ENCODE measurements at regions not wholly inside any gene's neighbourhood (a gene's known extent, or its start where the extent isn't known, plus 50 kb on each side); places are given as distances from the start of the nearest gene placed in this dataset.
A peak's percentile ranks its signal among the peaks of the same experiment; 100 is the strongest.

GRCh38 chr5:68720884-68721610 is 372.8 kb upstream of the SLC30A5 start:
- Mint-ChIP-seq H3K27ac (no peak overlapping the region), H3K27me3 (no peaks in the 10 kb centered on the region), H3K4me1 (peaks cover 0 to 4% of the 10 kb centered on the region in 2 donors), H3K4me3 (no peak overlapping the region), H3K9me3 (peaks cover 17 to 19% of the 10 kb centered on the region in 2 donors), H3K36me3 (peaks cover 3 to 13% of the 10 kb centered on the region in 2 donors)
- DNase-seq (no peak), ATAC-seq (replicated peaks) (no peak)

GRCh38 chr5:68722357-68722756 is 371.5 kb upstream of the SLC30A5 start:
- Mint-ChIP-seq H3K4me3 (no peak overlapping the region), H3K27ac (no peak overlapping the region), H3K27me3 (no peaks in the 10 kb centered on the region), H3K36me3 (peaks cover 3 to 13% of the 10 kb centered on the region in 2 donors), H3K9me3 (peaks cover 13 to 19% of the 10 kb centered on the region in 2 donors), H3K4me1 (peaks cover 0 to 4% of the 10 kb centered on the region in 2 donors)
- ATAC-seq (replicated peaks) (no peak), DNase-seq (no peak)

GRCh38 chr5:68725905-68726683 is 367.7 kb upstream of the SLC30A5 start:
- no peak for ATAC-seq (replicated peaks)
- no peak overlapping the region for H3K27ac Mint-ChIP-seq
- peaks cover 0 to 2% of the 10 kb centered on the region in 2 donors for H3K4me1 Mint-ChIP-seq
- no peak for DNase-seq
- H3K36me3 Mint-ChIP-seq = peaks cover 0 to 6% of the 10 kb centered on the region in 2 donors
- no peaks in the 10 kb centered on the region for H3K27me3 Mint-ChIP-seq
- peaks cover 10 to 12% of the 10 kb centered on the region in 2 donors for H3K9me3 Mint-ChIP-seq
- H3K4me3 Mint-ChIP-seq = no peak overlapping the region

- ATAC-seq (replicated peaks) = no peak
- H3K4me3 Mint-ChIP-seq = no peak overlapping the region
- no peaks in the 10 kb centered on the region for H3K36me3 Mint-ChIP-seq
- H3K27me3 Mint-ChIP-seq = no peaks in the 10 kb centered on the region
- no peak overlapping the region for H3K27ac Mint-ChIP-seq
- peaks cover 4 to 6% of the 10 kb centered on the region in 2 donors for H3K9me3 Mint-ChIP-seq
- DNase-seq = no peak
- H3K4me1 Mint-ChIP-seq = peaks cover 0 to 3% of the 10 kb centered on the region in 2 donors
Observed at GRCh38 chr5:68727931-68728330, 365.9 kb upstream of the SLC30A5 start.

GRCh38 chr5:68729678-68730077 is 364.1 kb upstream of the SLC30A5 start:
- Mint-ChIP-seq H3K36me3 (no peaks in the 10 kb centered on the region), H3K27me3 (peaks cover 0 to 1% of the 10 kb centered on the region in 2 donors), H3K9me3 (no peaks in the 10 kb centered on the region), H3K27ac (no peak overlapping the region), H3K4me1 (peaks cover 0 to 3% of the 10 kb centered on the region in 2 donors), H3K4me3 (no peak overlapping the region)
- DNase-seq (no peak), ATAC-seq (replicated peaks) (no peak)

- H3K27ac Mint-ChIP-seq = no peak overlapping the region
- peaks cover 0 to 3% of the 10 kb centered on the region in 2 donors for H3K4me1 Mint-ChIP-seq
- ATAC-seq (replicated peaks) (no peak), DNase-seq (no peak)
- H3K36me3 Mint-ChIP-seq = no peaks in the 10 kb centered on the region
- H3K4me3 Mint-ChIP-seq = no peak overlapping the region
- no peaks in the 10 kb centered on the region for H3K9me3 Mint-ChIP-seq
- peaks cover under 1 to 3% of the 10 kb centered on the region in 2 donors for H3K27me3 Mint-ChIP-seq
Observed at GRCh38 chr5:68730220-68730978, 363.4 kb upstream of the SLC30A5 start.

GRCh38 chr5:68730979-68731654 is 362.7 kb upstream of the SLC30A5 start:
- no peaks in the 10 kb centered on the region for H3K9me3 Mint-ChIP-seq
- H3K4me1 Mint-ChIP-seq = peaks cover 0 to 3% of the 10 kb centered on the region in 2 donors
- no peak overlapping the region for H3K27ac Mint-ChIP-seq
- ATAC-seq (replicated peaks) (no peak), DNase-seq (no peak)
- no peaks in the 10 kb centered on the region for H3K36me3 Mint-ChIP-seq
- peaks cover 6 to 7% of the 10 kb centered on the region in 2 donors for H3K27me3 Mint-ChIP-seq
- H3K4me3 Mint-ChIP-seq = no peak overlapping the region

GRCh38 chr5:68732251-68732650 is 361.6 kb upstream of the SLC30A5 start:
- H3K36me3 Mint-ChIP-seq = no peaks in the 10 kb centered on the region
- H3K9me3 Mint-ChIP-seq = no peaks in the 10 kb centered on the region
- H3K27ac Mint-ChIP-seq = no peak overlapping the region

GRCh38 chr5:68734781-68735180 is 359.0 kb upstream of the SLC30A5 start:
- DNase-seq (no peak), ATAC-seq (replicated peaks) (no peak)
- H3K36me3 Mint-ChIP-seq = no peaks in the 10 kb centered on the region
- H3K4me3 Mint-ChIP-seq = no peak overlapping the region
- no peak overlapping the region for H3K27ac Mint-ChIP-seq
- peaks cover 16 to 21% of the 10 kb centered on the region in 2 donors for H3K27me3 Mint-ChIP-seq
- H3K4me1 Mint-ChIP-seq = peaks cover 14 to 23% of the 10 kb centered on the region in 2 donors
- H3K9me3 Mint-ChIP-seq = no peaks in the 10 kb centered on the region

More at GRCh38 chr5:68732251-68732650, 361.6 kb upstream of the SLC30A5 start:
- H3K27me3 Mint-ChIP-seq = peaks cover 12 to 17% of the 10 kb centered on the region in 2 donors
- DNase-seq (no peak), ATAC-seq (replicated peaks) (no peak)
- H3K4me3 Mint-ChIP-seq = no peak overlapping the region
- H3K4me1 Mint-ChIP-seq = peaks cover 5% of the 10 kb centered on the region in 2 donors

- Mint-ChIP-seq H3K27ac (no peak overlapping the region), H3K9me3 (peaks cover 4 to 8% of the 10 kb centered on the region in 2 donors), H3K4me1 (peaks cover 30 to 39% of the 10 kb centered on the region in 2 donors), H3K27me3 (peaks cover 21 to 24% of the 10 kb centered on the region in 2 donors), H3K36me3 (peaks cover 3 to 8% of the 10 kb centered on the region in 2 donors), H3K4me3 (no peak overlapping the region)
- DNase-seq (no peak), ATAC-seq (replicated peaks) (no peak)
Observed at GRCh38 chr5:68738236-68738635, 355.6 kb upstream of the SLC30A5 start.

GRCh38 chr5:68738841-68739240 is 355.0 kb upstream of the SLC30A5 start:
- no peak for ATAC-seq (replicated peaks)
- Mint-ChIP-seq H3K27ac (no peak overlapping the region), H3K36me3 (peaks cover 3 to 8% of the 10 kb centered on the region in 2 donors), H3K27me3 (peaks cover 21 to 24% of the 10 kb centered on the region in 2 donors), H3K4me3 (no peak overlapping the region), H3K9me3 (peaks cover 4 to 8% of the 10 kb centered on the region in 2 donors), H3K4me1 (peaks cover 34 to 39% of the 10 kb centered on the region in 2 donors)
- DNase-seq = no peak

GRCh38 chr5:68739752-68740151 is 354.1 kb upstream of the SLC30A5 start:
- H3K27me3 Mint-ChIP-seq = peaks cover 21 to 22% of the 10 kb centered on the region in 2 donors
- DNase-seq = no peak
- H3K27ac Mint-ChIP-seq = no peak overlapping the region
- peaks cover 3 to 8% of the 10 kb centered on the region in 2 donors for H3K36me3 Mint-ChIP-seq
- H3K4me1 Mint-ChIP-seq = peaks cover 34 to 40% of the 10 kb centered on the region in 2 donors
- peaks cover 4 to 8% of the 10 kb centered on the region in 2 donors for H3K9me3 Mint-ChIP-seq
- no peak overlapping the region for H3K4me3 Mint-ChIP-seq
- ATAC-seq (replicated peaks) = peak; percentile 76 to 81

GRCh38 chr5:68740226-68740910 is 353.4 kb upstream of the SLC30A5 start:
- Mint-ChIP-seq H3K27ac (no peak overlapping the region), H3K4me3 (no peak overlapping the region), H3K27me3 (peaks cover 21% of the 10 kb centered on the region in 2 donors), H3K4me1 (peaks cover 37 to 46% of the 10 kb centered on the region in 2 donors), H3K9me3 (peaks cover 5 to 8% of the 10 kb centered on the region in 2 donors), H3K36me3 (peaks cover 3 to 8% of the 10 kb centered on the region in 2 donors)
- ATAC-seq (replicated peaks) = peak; percentile 86 to 91
- DNase-seq = peak; percentile 38
